ENCODE measurements at regions not wholly inside any gene's neighbourhood (a gene's known extent, or its start where the extent isn't known, plus 50 kb on each side); places are given as distances from the start of the nearest gene placed in this dataset.
"Not testable (repeated sequence)": the region's sequence is repeated elsewhere in the genome, so short reads cannot be mapped to it uniquely, and the experiment has no call there.

DNA sequence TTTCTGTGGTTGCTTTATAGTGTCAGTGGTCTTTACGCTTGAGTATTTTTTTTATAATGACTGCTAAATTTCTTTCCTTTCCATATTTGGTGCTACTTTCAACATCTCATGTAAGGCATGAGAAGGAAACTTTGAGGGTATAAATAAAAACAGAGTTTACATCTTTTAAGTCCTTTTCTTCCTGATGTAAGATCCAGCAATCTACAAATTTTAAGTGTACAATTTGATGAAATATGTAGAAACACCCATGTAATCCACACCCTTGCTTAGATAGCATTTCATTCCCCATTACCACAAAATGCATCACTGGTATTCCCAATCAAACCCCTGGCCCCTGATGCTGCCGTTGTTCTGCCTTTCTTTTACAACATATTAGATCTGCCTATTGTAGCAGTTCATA, 769.1 kb downstream of the CCDC85A start:
- no peak for DNase-seq (ENCODE audit: low read depth in 1 of 2, low spot score in 1 of 2)

DNA sequence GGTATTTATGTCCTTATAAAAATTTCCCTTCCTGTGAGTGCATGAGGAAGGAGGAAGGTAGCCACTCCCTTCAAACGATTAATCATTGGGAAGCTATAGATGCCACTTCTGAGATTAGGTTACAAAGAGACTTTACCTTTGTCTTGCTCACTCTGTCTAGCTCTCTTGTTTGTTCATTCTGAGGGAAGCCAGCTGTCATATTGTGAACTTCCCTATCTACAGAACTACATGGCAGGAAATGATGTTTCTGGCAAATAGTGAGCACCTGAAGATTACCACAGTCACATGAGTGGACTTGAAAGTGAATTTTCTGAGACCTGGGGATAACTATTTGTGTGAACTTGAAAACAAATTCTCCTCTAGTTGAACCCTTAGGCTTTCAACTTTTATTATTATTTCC, 776.8 kb downstream of the CCDC85A start:
- DNase-seq (ENCODE audit: low read depth in 1 of 2, low spot score in 1 of 2), result no peak

DNA sequence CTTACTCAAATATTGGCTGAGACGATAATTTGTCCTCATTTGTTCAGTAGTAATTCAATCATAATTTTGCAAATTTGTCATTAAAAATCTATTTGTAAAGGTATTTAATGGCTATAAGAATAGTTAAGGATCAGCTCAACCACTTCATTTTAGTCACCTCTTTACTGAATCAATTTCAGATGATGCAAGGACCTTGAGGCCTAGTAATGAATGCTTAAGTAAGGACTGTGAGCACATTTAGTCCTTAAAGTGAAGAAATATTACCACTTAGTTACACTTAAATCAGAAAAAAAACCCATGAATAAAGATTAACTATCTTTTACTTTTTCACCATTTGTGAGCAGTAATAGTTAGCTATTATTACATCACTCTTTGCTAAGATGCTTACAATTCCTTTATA, 778.9 kb downstream of the CCDC85A start:
- no peak for DNase-seq (ENCODE audit: low read depth in 1 of 2, low spot score in 1 of 2)

- no peak for DNase-seq (ENCODE audit: low read depth in 1 of 2, low spot score in 1 of 2)
These were observed 785.7 kb downstream of the CCDC85A start for GRCh38 chr2:56969513-56969912.

- no peak for DNase-seq (ENCODE audit: low read depth in 1 of 2, low spot score in 1 of 2)
These were observed 787.7 kb downstream of the CCDC85A start for GRCh38 chr2:56971383-56971974.

DNA sequence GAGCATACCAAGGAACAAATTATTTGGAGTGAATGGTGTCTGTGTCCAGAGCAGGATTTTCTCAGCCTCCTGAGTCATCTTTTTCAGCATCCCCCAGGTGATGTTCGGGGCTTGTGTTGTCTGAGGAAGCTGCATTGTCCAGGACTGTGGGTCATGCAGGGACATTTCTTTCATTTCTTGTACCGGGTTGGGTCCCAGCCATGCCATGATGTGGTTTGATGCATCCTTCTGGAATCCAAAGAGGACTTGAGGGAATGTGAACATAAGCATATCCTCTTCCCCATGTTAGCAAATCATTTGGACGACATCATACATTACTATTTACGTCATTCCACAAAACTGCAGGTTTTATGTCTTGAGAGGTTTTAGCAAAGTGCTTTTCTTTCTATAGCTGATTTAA, 797.8 kb downstream of the CCDC85A start:
- no peak for DNase-seq (ENCODE audit: low read depth in 1 of 2, low spot score in 1 of 2)

GRCh38 chr2:56985609-56986008, 801.8 kb downstream of the CCDC85A start:
- no peak for DNase-seq (ENCODE audit: low read depth in 1 of 2, low spot score in 1 of 2)

GRCh38 chr2:57022496-57022895, 838.7 kb downstream of the CCDC85A start:
- no peak for DNase-seq (ENCODE audit: low read depth in 1 of 2, low spot score in 1 of 2)

DNA sequence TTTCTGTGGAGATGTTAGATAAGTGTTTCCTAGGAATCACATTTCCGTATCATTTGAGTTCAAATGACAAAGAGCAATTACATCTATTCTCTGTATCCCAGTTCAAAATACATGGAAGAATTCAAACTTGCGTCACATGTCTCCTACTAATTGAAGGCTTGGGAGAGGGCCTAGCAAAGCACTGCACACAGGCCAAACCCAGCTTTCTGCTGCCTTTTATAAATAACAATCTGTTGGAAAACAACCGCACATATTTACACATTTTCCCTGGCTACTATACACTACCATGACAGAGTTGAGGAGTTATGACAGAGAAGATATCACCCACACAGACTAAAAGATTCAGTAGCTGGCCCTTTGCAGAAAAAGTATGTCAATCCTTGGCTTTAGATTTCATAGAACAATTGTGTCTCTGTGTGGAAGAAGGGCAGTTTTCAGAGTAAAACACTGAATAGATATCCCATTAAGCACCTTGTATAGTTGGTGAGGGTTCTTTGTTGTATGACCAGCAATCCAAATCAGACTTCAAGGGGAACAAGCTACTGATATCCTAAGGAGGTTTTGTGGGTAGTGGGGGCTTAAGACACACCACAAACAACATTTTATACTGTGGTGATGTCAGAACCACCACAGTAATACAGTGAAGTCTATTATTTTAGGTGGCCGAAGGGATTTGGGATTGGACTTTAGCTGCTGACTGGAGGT, 861.3 kb downstream of the CCDC85A start:
- DNase-seq (ENCODE audit: low read depth in 1 of 2, low spot score in 1 of 2), result no peak

- no peak for DNase-seq (ENCODE audit: low read depth in 1 of 2, low spot score in 1 of 2)
These were observed 865.5 kb downstream of the CCDC85A start for GRCh38 chr2:57049273-57049672.

DNA sequence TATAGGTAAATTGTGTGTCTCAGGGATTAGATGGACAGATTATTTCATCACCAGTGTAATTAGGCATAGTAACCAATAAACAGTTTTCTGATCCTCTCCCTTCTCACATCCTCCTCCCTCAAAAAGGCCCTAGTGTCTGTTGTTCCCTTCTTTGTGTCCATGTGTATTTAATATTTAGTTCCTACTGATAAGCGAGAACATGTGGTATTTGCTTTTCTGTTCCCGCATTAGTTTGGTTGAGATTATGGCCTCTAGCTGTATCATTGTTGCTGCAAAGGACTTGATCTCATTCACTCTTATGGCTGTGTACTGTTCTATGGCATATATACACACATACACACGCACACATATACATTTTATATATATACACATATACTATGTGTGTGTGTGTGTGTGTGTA, 866.2 kb downstream of the CCDC85A start:
- DNase-seq (ENCODE audit: low read depth in 1 of 2, low spot score in 1 of 2), result no peak

- not testable (repeated sequence) for DNase-seq (ENCODE audit: low read depth in 1 of 2, low spot score in 1 of 2)
These were observed 882.5 kb downstream of the CCDC85A start for GRCh38 chr2:57066301-57066700.

GRCh38 chr2:57075226-57075625, 891.4 kb downstream of the CCDC85A start:
- DNase-seq (ENCODE audit: low read depth in 1 of 2, low spot score in 1 of 2), result no peak

GRCh38 chr2:57080035-57080434, 896.2 kb downstream of the CCDC85A start:
- no peak for DNase-seq (ENCODE audit: low read depth in 1 of 2, low spot score in 1 of 2)

DNA sequence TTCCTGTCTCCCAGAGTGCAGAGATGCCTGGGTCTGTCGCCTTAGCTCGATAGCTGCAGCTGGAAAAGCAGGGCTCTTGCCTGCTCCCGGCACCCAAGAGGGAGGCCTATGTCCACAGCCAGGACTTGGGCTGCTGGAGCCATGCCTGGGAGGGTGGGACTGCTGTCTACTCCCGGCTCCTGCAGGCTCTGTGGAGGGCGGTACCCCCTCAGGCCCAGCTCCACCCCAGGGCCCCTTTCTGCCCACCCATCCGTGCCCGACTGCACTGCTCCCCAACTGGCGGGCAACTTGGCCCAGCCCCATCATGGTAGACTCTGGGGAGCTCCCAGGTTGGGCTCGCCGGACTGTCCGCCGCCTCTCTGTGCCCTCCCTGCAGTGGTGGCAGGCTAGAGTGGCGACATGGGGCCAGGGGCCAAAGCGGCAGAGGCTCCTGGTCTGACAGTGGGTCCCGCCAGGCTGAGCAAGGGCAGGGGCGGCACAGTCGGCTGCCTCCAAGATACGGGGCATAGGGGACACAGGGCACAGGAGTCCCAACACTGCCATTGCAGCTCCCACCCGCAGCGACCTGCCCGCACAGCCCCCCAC, 901.0 kb downstream of the CCDC85A start:
- no peak for DNase-seq (ENCODE audit: low read depth in 1 of 2, low spot score in 1 of 2)

- DNase-seq (ENCODE audit: low read depth in 1 of 2, low spot score in 1 of 2), result no peak
These were observed 909.2 kb downstream of the CCDC85A start for GRCh38 chr2:57093020-57093419.

DNA sequence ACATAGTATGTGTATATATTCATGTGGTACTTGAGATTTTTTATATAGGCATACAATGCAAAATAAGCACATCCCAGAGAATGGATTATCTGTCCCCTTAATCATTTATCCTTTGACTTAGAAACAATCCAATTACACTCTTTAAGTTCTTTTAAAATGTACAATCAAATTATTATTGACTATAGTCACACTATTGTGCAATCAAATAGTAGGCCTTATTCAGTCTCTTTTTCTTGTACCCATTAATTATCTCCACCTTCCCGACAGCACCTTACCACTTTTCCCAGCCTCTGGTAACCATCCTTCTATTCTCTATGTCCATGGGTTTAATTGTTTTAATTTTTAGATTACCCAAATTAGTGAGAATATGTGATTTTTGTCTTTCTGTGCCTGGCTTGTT, 914.1 kb downstream of the CCDC85A start:
- no peak for DNase-seq (ENCODE audit: low read depth in 1 of 2, low spot score in 1 of 2)

DNA sequence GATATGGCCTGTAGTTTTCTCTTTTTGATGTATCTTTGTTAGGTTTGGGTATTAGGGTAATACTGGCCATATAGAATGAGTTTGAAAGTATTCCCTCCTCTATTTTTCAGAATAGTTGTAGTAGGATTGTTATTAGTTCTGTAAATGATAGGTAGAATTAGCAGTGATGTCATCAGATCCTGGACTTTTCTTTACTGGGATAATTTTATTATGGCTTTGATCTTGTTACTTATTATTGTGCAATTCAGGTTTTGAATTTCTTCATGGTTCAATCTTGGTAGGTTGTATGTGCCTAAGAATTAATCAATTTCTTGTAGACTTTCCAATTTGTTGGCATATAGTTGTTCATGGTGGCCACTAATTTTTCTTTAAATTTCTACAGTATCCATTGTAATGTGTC, 916.6 kb downstream of the CCDC85A start:
- DNase-seq (ENCODE audit: low read depth in 1 of 2, low spot score in 1 of 2), result no peak

DNA sequence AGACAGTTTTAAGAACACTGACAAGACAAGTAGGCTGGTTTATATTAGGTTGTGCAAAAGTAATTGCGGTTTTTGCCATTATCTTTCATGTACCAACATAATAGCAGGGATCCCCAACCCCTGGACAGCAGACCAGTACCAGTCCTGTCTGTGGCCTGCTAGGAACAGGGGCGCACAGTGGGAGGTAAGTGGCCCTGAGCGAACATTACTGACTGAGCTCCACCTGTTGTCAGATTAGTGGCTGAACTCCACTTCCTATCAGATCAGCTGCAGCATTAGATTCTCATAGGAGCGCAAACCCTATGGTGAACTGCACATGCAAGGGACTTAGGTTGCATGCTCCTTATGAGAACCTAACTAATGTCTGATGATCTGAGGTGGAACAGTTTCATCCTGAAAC, 921.9 kb downstream of the CCDC85A start:
- DNase-seq (ENCODE audit: low read depth in 1 of 2, low spot score in 1 of 2), result no peak

DNA sequence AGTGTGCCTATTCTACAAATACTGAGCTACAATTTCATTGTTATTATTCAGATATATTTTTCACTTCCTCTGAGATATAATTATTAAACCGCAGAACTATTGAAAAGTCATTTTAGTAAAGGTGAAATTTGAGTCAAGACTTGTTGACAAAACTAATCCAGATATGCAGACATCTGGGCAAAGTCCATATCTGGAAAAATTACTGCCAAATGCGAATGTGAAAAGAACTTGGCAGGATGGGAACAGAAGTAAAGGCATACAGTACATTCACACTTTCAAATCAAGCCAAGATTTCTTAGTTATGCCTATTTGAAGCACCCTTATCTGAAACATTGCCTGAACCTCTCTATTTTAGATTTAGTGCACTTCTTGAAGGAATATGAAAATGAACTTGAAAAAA, 923.6 kb downstream of the CCDC85A start:
- DNase-seq (ENCODE audit: low read depth in 1 of 2, low spot score in 1 of 2), result no peak

DNA sequence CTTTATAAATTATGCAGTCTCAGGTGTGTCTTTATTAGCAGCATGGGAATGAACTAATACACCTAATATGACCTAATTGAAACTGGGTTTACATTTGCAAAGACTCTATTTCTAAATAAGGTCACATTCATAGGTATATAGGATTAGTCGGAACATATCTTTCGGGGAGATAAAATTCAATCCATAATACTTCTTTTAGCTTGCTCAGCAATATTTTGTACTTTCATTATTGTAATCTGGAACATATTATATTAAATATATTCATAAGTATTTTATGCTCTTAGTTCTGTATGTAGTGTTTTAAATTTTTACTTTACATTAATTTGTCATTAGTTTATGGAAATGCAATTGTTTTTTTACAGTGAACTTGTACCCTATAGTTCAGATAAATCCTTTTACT, 927.7 kb downstream of the CCDC85A start:
- DNase-seq (ENCODE audit: low read depth in 1 of 2, low spot score in 1 of 2), result no peak

- DNase-seq (ENCODE audit: low read depth in 1 of 2, low spot score in 1 of 2), result no peak
These were observed 927.5 kb upstream of the VRK2 start for GRCh38 chr2:57119141-57119540.

DNA sequence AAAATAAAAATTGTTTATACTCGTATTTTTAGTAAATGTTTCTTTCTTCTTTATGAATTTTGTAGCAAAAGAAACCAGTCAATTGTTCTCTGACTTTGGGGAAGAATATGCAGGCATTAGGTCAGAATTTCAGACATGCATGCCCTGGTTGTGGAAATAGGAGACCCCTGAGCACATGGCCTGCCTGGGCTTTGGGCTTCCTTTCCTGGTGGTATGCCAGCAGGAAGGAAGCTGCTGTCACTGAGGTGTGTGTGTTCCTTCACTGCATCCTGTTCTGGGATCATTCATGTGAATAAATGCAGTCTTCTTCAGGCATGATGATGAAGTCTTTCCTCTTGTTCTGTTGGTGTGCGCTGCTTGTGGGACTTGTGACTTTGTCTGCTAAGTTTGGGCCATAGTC, 920.2 kb upstream of the VRK2 start:
- no peak for DNase-seq (ENCODE audit: low read depth in 1 of 2, low spot score in 1 of 2)

Measured in activated CD4-positive, alpha-beta T cell treated with anti-CD3 and anti-CD28 coated beads, Interleukin-2, amount 50 U/mL, for 24 hours (primary cell).